PC-9 (cell line): ENCODE measurements at regions not wholly inside any gene's neighbourhood (a gene's known extent, or its start where the extent isn't known, plus 50 kb on each side); places are given as distances from the start of the nearest gene placed in this dataset.

Experiments
- EZH2 ChIP-seq: fragments of 200-600 bp; sonication (generic); IDR thresholded peaks from 2 replicates; pipeline ENCODE4 v1.8.0; 2017; ENCODE audit warnings: antibody characterized with exemption, low read depth
- TF ChIP-seq, protein P1 (sequence below): fragments of 200-600 bp; sonication (generic); conservative IDR thresholded peaks from 2 replicates; pipeline ENCODE4 v1.6.1; 2017; ENCODE audit warnings: mixed run types, antibody characterized with exemption, mild to moderate bottlenecking, moderate library complexity

GRCh38 chr3:107958146-107958545 is 132.7 kb downstream of the CD47 start:
- TF ChIP-seq EZH2 = no peak
- TF ChIP-seq, protein P1, sequence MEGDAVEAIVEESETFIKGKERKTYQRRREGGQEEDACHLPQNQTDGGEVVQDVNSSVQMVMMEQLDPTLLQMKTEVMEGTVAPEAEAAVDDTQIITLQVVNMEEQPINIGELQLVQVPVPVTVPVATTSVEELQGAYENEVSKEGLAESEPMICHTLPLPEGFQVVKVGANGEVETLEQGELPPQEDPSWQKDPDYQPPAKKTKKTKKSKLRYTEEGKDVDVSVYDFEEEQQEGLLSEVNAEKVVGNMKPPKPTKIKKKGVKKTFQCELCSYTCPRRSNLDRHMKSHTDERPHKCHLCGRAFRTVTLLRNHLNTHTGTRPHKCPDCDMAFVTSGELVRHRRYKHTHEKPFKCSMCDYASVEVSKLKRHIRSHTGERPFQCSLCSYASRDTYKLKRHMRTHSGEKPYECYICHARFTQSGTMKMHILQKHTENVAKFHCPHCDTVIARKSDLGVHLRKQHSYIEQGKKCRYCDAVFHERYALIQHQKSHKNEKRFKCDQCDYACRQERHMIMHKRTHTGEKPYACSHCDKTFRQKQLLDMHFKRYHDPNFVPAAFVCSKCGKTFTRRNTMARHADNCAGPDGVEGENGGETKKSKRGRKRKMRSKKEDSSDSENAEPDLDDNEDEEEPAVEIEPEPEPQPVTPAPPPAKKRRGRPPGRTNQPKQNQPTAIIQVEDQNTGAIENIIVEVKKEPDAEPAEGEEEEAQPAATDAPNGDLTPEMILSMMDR = no peak
